Activated T-cell treated with anti-CD3 and anti-CD28 coated beads, Interleukin-2, amount 50 U/mL, for 4 hours (primary cell): ENCODE measurements at regions not wholly inside any gene's neighbourhood (a gene's known extent, or its start where the extent isn't known, plus 50 kb on each side); places are given as distances from the start of the nearest gene placed in this dataset.
"Not testable (repeated sequence)": the region's sequence is repeated elsewhere in the genome, so short reads cannot be mapped to it uniquely, and the experiment has no call there.

ENCODE experiments used
- ATAC-seq, 2 donors: fragments of 200-7000 bp; cut with Tn5 transposase; one replicate each; pipeline ENCODE4 v1.10.0; 2021
- DNase-seq: peaks from one replicate; pipeline ENCODE4 v3.0.0-alpha.2; 2020
- H3K27me3 Mint-ChIP-seq: one replicate; pipeline ENCODE4 v1.8.0; 2021; ENCODE audit warnings: low read depth, mixed read lengths
- H3K36me3 Mint-ChIP-seq: one replicate; pipeline ENCODE4 v1.8.0; 2022; ENCODE audit warnings: mixed read lengths; ENCODE audit not compliant: insufficient read depth
- H3K4me1 Mint-ChIP-seq: one replicate; pipeline ENCODE4 v1.8.0; 2021; ENCODE audit warnings: low read depth, mixed read lengths
- H3K4me3 Mint-ChIP-seq: one replicate; pipeline ENCODE4 v1.8.0; 2021; ENCODE audit warnings: mild to moderate bottlenecking, moderate library complexity, mixed read lengths
- H3K9me3 Mint-ChIP-seq: one replicate; pipeline ENCODE4 v1.8.0; 2021; ENCODE audit warnings: mixed read lengths

GRCh38 chr14:19237656-19238055 is 196.5 kb downstream of the POTEG start:
- not testable (repeated sequence) for DNase-seq, H3K4me1 Mint-ChIP-seq, H3K36me3 Mint-ChIP-seq, H3K4me3 Mint-ChIP-seq, H3K9me3 Mint-ChIP-seq, ATAC-seq, H3K27me3 Mint-ChIP-seq

- not testable (repeated sequence) for DNase-seq, H3K4me1 Mint-ChIP-seq, H3K4me3 Mint-ChIP-seq, H3K9me3 Mint-ChIP-seq, H3K27me3 Mint-ChIP-seq, H3K36me3 Mint-ChIP-seq, ATAC-seq
These were observed 195.6 kb downstream of the POTEG start for GRCh38 chr14:19238584-19238983.

- not testable (repeated sequence) for H3K27me3 Mint-ChIP-seq
These were observed 194.2 kb downstream of the POTEG start for GRCh38 chr14:19239981-19240380.

GRCh38 chr14:19240387-19240786 is 193.8 kb downstream of the POTEG start:
- not testable (repeated sequence) for ATAC-seq, H3K36me3 Mint-ChIP-seq

More at GRCh38 chr14:19239981-19240380, 194.2 kb downstream of the POTEG start:
- H3K9me3 Mint-ChIP-seq, DNase-seq, H3K4me3 Mint-ChIP-seq, ATAC-seq, H3K36me3 Mint-ChIP-seq, H3K4me1 Mint-ChIP-seq: not testable (repeated sequence)

GRCh38 chr14:19241451-19241850 is 192.7 kb downstream of the POTEG start:
- not testable (repeated sequence) for DNase-seq, H3K36me3 Mint-ChIP-seq, ATAC-seq, H3K4me1 Mint-ChIP-seq, H3K4me3 Mint-ChIP-seq, H3K9me3 Mint-ChIP-seq, H3K27me3 Mint-ChIP-seq

More at GRCh38 chr14:19240387-19240786, 193.8 kb downstream of the POTEG start:
- H3K4me1 Mint-ChIP-seq, DNase-seq, H3K27me3 Mint-ChIP-seq, H3K4me3 Mint-ChIP-seq, H3K9me3 Mint-ChIP-seq: not testable (repeated sequence)

- not testable (repeated sequence) for H3K4me1 Mint-ChIP-seq, H3K36me3 Mint-ChIP-seq, H3K27me3 Mint-ChIP-seq, ATAC-seq, DNase-seq, H3K4me3 Mint-ChIP-seq, H3K9me3 Mint-ChIP-seq
These were observed 191.6 kb downstream of the POTEG start for GRCh38 chr14:19242529-19242928.

GRCh38 chr14:19266908-19267307 is 167.2 kb downstream of the POTEG start:
- not testable (repeated sequence) for H3K9me3 Mint-ChIP-seq, H3K36me3 Mint-ChIP-seq, DNase-seq, H3K4me3 Mint-ChIP-seq, H3K27me3 Mint-ChIP-seq, ATAC-seq, H3K4me1 Mint-ChIP-seq

- DNase-seq = peak; percentile 3
- not testable (repeated sequence) for H3K9me3 Mint-ChIP-seq, H3K36me3 Mint-ChIP-seq, ATAC-seq, H3K27me3 Mint-ChIP-seq, H3K4me3 Mint-ChIP-seq, H3K4me1 Mint-ChIP-seq
These were observed 166.5 kb downstream of the POTEG start for GRCh38 chr14:19267636-19268035.

GRCh38 chr14:19268047-19268627 is 166.0 kb downstream of the POTEG start:
- ATAC-seq = peak in 1 of 2 donors; percentile 16
- not testable (repeated sequence) for H3K27me3 Mint-ChIP-seq, H3K9me3 Mint-ChIP-seq, H3K4me3 Mint-ChIP-seq, H3K36me3 Mint-ChIP-seq, DNase-seq, H3K4me1 Mint-ChIP-seq

GRCh38 chr14:19272235-19272634 is 161.9 kb downstream of the POTEG start:
- peak in 1 of 2 donors; percentile 23 for ATAC-seq
- DNase-seq, H3K4me1 Mint-ChIP-seq, H3K36me3 Mint-ChIP-seq, H3K4me3 Mint-ChIP-seq, H3K9me3 Mint-ChIP-seq, H3K27me3 Mint-ChIP-seq: not testable (repeated sequence)

- DNase-seq, ATAC-seq, H3K27me3 Mint-ChIP-seq, H3K36me3 Mint-ChIP-seq, H3K9me3 Mint-ChIP-seq, H3K4me1 Mint-ChIP-seq, H3K4me3 Mint-ChIP-seq: not testable (repeated sequence)
These were observed 144.5 kb downstream of the POTEG start for GRCh38 chr14:19289669-19290068.

GRCh38 chr14:19300243-19300642 is 133.9 kb downstream of the POTEG start:
- H3K36me3 Mint-ChIP-seq, ATAC-seq, H3K4me3 Mint-ChIP-seq, H3K4me1 Mint-ChIP-seq, DNase-seq, H3K27me3 Mint-ChIP-seq, H3K9me3 Mint-ChIP-seq: not testable (repeated sequence)

GRCh38 chr14:19300838-19301237 is 133.3 kb downstream of the POTEG start:
- DNase-seq, H3K9me3 Mint-ChIP-seq, H3K4me1 Mint-ChIP-seq: not testable (repeated sequence)

GRCh38 chr14:19303844-19304243 is 130.3 kb downstream of the POTEG start:
- DNase-seq, H3K27me3 Mint-ChIP-seq, H3K9me3 Mint-ChIP-seq, H3K4me1 Mint-ChIP-seq, H3K4me3 Mint-ChIP-seq, ATAC-seq, H3K36me3 Mint-ChIP-seq: not testable (repeated sequence)

More at GRCh38 chr14:19300838-19301237, 133.3 kb downstream of the POTEG start:
- not testable (repeated sequence) for H3K36me3 Mint-ChIP-seq, H3K27me3 Mint-ChIP-seq, ATAC-seq, H3K4me3 Mint-ChIP-seq

GRCh38 chr14:19304442-19304841 is 129.7 kb downstream of the POTEG start:
- H3K9me3 Mint-ChIP-seq, H3K4me1 Mint-ChIP-seq, H3K27me3 Mint-ChIP-seq, DNase-seq, H3K4me3 Mint-ChIP-seq, ATAC-seq, H3K36me3 Mint-ChIP-seq: not testable (repeated sequence)

GRCh38 chr14:19304918-19305317 is 129.2 kb downstream of the POTEG start:
- ATAC-seq, H3K4me3 Mint-ChIP-seq, H3K27me3 Mint-ChIP-seq, DNase-seq, H3K4me1 Mint-ChIP-seq, H3K9me3 Mint-ChIP-seq, H3K36me3 Mint-ChIP-seq: not testable (repeated sequence)
